Activated B cell treated with CpG ODN at 0.5 μM for 24 hours (primary cell): ENCODE measurements at regions not wholly inside any gene's neighbourhood (a gene's known extent, or its start where the extent isn't known, plus 50 kb on each side); places are given as distances from the start of the nearest gene placed in this dataset.

Experiments used
- ATAC-seq: fragments of 200-7000 bp; cut with Tn5 transposase; one replicate; pipeline ENCODE4 v1.10.0; 2021; ENCODE audit warnings: low read depth, mild to moderate bottlenecking, moderate library complexity
- CTCF ChIA-PET: fragments of 350-600 bp; sonication (Branson Sonifier 250); formaldehyde crosslinking; loops from one replicate; lab custom pipeline; 2021; ENCODE audit warnings: antibody characterized with exemption; lab: Charles Lee
- POLR2A ChIA-PET: fragments of 350-600 bp; sonication (Branson Sonifier 250); formaldehyde crosslinking; loops from one replicate; lab custom pipeline; 2021; ENCODE audit warnings: antibody characterized with exemption; lab: Charles Lee
- DNase-seq: peaks from one replicate; pipeline ENCODE4 v3.0.0; 2022
- H3K27ac Mint-ChIP-seq: one replicate; pipeline ENCODE4 v1.8.0; 2020; ENCODE audit warnings: mixed read lengths
- H3K27me3 Mint-ChIP-seq: one replicate; pipeline ENCODE4 v1.8.0; 2021; ENCODE audit warnings: mixed read lengths
- H3K36me3 Mint-ChIP-seq: one replicate; pipeline ENCODE4 v1.8.0; 2021; ENCODE audit warnings: low read depth, mixed read lengths
- H3K4me1 Mint-ChIP-seq: one replicate; pipeline ENCODE4 v1.8.0; 2021; ENCODE audit warnings: mixed read lengths
- H3K4me3 Mint-ChIP-seq: one replicate; pipeline ENCODE4 v1.8.0; 2020; ENCODE audit warnings: mild to moderate bottlenecking, mixed read lengths
- H3K9me3 Mint-ChIP-seq: one replicate; pipeline ENCODE4 v1.8.0; 2020; ENCODE audit warnings: mixed read lengths
- CTCF ChIP-seq: fragments of 200-600 bp; IDR thresholded peaks from one replicate; pipeline ENCODE4 v1.8.0; 2022; ENCODE audit warnings: antibody characterized with exemption, mild to moderate bottlenecking
- intact Hi-C: fragments of 100-400 bp; cut with micrococcal nuclease; formaldehyde crosslinking; loops from one replicate; pipeline ENCODE4 v1.15.1; 2024

DNA sequence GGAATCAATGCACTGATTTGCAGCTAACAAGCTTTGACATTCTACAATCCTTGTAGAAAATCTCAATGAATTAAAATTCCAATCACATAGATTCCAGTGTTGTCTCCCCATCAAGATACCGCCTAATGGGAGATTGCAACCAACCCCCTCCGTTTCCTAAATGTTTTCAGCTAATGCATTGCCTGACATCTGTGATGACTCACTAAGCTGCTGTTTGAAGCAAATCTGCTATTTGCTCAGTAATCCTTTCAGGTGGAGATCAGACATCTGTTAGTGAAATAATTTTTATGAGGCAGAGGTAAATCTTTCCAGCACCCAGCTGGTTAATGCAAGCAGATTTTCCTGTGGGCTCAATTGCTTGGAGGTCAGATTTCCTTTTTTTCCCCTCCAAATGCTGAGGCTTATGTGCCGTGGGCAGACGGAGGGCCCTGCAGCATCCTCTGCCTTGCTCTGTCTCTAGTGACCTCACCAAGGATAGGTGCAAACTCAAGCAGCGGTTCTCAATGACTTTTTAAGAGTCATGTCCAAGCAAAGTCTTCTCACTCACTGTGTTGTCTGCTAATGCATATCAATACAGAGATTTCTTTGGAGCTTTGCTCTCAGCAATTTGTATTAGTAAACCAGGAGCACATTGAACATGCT lies 91.1 kb upstream of the RAB3GAP2 start:
- ChIA-PET CTCF (no interaction called here), POLR2A (no interaction called here)
- peaks cover 9% of the 10 kb centered on the region for H3K9me3 Mint-ChIP-seq
- no peak for DNase-seq
- H3K27ac Mint-ChIP-seq: no peak overlapping the region
- intact Hi-C loops: no loop called here
- H3K4me3 Mint-ChIP-seq: no peak overlapping the region
- peaks cover 6% of the 10 kb centered on the region for H3K27me3 Mint-ChIP-seq
- H3K36me3 Mint-ChIP-seq: no peaks in the 10 kb centered on the region
- TF ChIP-seq CTCF: no peak
- no peak for ATAC-seq
- no peaks in the 10 kb centered on the region for H3K4me1 Mint-ChIP-seq

DNA sequence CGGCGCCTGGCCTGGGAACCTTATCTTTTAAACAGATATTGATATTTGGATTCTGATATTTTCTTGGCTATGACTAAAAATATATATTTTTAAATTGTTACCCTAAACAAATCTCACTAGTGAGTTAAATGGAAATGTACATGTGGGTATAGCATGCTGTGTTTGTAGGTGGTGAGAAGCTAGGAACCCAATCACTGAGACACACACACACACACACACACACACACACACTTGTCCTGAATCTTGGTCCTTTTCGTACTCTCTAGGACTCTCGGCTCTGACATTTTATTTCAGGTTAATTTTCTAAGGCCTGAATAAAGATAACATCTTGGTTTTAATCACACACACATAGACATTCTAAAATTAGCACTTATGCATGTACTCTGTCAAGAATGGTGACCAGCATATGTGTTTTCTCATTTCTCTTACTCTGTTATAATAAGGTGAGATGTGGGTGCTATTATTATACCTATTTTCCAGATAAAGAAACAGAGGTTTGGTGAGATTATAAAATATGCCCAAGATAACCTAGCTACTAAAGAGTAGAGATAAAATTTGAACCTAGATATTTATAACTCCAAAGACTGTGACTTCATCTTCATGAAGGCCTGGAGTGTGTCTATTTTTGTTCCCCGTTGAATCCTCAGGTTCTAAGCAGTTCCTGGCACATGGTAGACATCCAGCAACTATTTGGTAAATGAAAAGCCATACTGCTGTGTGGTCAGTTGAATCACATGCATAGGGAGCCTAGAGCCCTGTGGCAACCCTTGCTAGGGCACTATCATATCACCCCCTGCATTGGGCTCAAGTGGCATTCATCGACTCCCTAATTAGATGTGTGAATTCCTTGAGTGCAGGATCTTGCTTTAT lies 85.0 kb upstream of the RAB3GAP2 start:
- Mint-ChIP-seq H3K4me3 (no peak overlapping the region), H3K36me3 (no peaks in the 10 kb centered on the region), H3K9me3 (peaks cover 4% of the 10 kb centered on the region), H3K4me1 (no peaks in the 10 kb centered on the region), H3K27ac (no peak overlapping the region), H3K27me3 (peaks cover 3% of the 10 kb centered on the region)
- no peak for TF ChIP-seq CTCF
- ChIA-PET POLR2A (no interaction called here), CTCF (no interaction called here)
- DNase-seq (no peak), ATAC-seq (no peak)
- intact Hi-C loops: no loop called here

DNA sequence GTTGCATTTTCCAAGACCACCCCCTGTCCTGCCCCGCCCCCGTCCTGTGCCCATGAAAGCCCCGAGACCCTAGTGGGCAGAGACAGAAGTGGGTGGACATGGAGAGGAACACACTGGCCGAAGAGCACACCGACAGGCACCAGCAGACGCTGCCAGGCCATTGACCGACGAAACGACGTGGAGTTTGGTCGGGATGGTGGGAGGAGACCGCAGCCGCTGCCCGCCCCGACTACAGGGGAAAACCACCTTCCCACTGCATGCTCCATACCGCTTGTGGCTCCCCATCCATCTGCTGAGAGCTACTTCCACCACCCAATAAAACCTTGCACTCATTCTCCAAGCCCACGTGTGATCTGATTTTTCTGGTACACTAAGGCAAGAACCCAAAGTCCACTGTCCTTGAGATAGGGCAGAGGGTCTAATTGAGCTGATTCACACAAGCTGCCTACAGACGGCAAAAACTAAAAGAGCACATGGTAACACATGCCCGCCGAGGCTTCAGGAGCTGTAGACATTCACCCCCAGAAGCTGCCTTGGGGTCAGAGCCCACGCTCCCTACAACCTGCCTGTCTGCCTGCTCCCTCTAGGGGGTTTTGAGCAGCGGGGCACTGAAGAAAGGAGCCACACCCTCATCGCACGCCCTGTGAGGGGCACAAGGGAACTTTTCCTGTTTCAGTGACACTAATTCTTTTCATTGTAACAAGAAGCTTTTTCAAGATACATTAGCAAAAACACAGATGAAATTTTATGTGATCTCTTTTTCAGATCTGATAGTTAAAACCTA lies 81.2 kb upstream of the RAB3GAP2 start:
- H3K36me3 Mint-ChIP-seq: no peaks in the 10 kb centered on the region
- intact Hi-C loops: no loop called here
- DNase-seq: no peak
- H3K27ac Mint-ChIP-seq: no peak overlapping the region
- ChIA-PET CTCF (no interaction called here), POLR2A (no interaction called here)
- H3K4me1 Mint-ChIP-seq: no peaks in the 10 kb centered on the region
- peaks cover 3% of the 10 kb centered on the region for H3K27me3 Mint-ChIP-seq
- TF ChIP-seq CTCF: no peak
- H3K9me3 Mint-ChIP-seq: no peaks in the 10 kb centered on the region
- ATAC-seq: no peak
- no peak overlapping the region for H3K4me3 Mint-ChIP-seq

DNA sequence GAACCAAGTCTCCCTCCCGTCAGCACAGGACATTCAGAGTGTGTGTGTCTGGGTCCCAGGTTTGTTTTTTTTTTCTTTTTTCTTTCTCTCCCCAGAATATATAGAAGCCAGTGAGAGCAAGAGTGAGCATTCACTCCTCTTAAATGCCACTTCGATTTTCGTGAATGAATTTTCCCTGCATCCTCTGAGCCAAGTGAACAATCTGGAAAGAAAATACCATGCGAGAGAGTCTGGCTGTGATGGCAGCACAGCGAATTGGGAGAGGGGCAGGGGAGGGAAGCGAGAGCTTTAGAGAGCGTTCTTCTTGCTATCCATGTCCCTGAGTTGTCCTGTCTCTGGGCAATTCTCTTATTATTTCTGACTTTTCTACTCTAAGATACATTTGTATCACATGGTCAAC lies 76.0 kb upstream of the RAB3GAP2 start:
- no peaks in the 10 kb centered on the region for H3K9me3 Mint-ChIP-seq
- CTCF ChIA-PET: no interaction called here
- TF ChIP-seq CTCF: no peak
- H3K4me1 Mint-ChIP-seq: no peaks in the 10 kb centered on the region
- no peak for ATAC-seq
- H3K27me3 Mint-ChIP-seq: peaks cover 5% of the 10 kb centered on the region
- H3K27ac Mint-ChIP-seq: no peak overlapping the region
- H3K4me3 Mint-ChIP-seq: no peak overlapping the region
- no peak for DNase-seq
- POLR2A ChIA-PET: no interaction called here
- H3K36me3 Mint-ChIP-seq: no peaks in the 10 kb centered on the region
- intact Hi-C loops: no loop called here

DNA sequence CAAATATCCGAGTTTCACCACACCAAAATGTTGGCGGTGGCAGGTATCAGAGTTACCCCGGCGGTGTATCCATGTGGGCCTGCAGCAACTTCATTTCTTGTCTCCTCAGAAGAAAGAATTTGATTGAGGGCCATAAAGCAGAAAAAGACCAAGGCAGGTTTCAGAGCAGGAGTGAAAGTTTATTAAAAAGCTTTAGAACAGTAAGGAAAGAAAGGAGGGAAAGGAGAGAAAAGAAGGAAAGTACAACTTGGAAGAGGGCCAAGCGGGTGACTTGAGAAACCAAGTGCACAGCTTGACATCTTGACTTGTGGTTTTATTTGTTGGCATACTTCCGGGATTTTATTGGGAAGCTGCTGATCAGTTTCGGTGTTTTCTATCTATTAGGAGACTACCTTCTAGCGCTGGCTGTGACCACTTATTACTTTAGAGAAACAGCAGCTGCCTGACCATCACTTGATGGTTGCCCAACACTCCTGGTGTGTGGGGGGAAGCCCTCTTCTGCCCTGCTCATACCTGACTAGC lies 75.5 kb upstream of the RAB3GAP2 start:
- H3K27ac Mint-ChIP-seq: no peak overlapping the region
- H3K27me3 Mint-ChIP-seq: peaks cover 5% of the 10 kb centered on the region
- no peaks in the 10 kb centered on the region for H3K9me3 Mint-ChIP-seq
- no peak for DNase-seq
- no peak overlapping the region for H3K4me3 Mint-ChIP-seq
- CTCF ChIA-PET: no interaction called here
- no peaks in the 10 kb centered on the region for H3K36me3 Mint-ChIP-seq
- TF ChIP-seq CTCF: no peak
- intact Hi-C loops: no loop called here
- POLR2A ChIA-PET: no interaction called here
- ATAC-seq: no peak
- H3K4me1 Mint-ChIP-seq: no peaks in the 10 kb centered on the region
